CD8-positive, alpha-beta memory T cell (primary cell): ENCODE measurements at regions not wholly inside any gene's neighbourhood (a gene's known extent, or its start where the extent isn't known, plus 50 kb on each side); places are given as distances from the start of the nearest gene placed in this dataset.

Experiments used
- CTCF ChIA-PET: fragments of 350-600 bp; sonication (Branson Sonifier 250); formaldehyde crosslinking; loops from one replicate; lab custom pipeline; 2021; ENCODE audit warnings: antibody characterized with exemption; lab: Charles Lee
- POLR2A ChIA-PET: fragments of 350-600 bp; sonication (Branson Sonifier 250); formaldehyde crosslinking; loops from one replicate; lab custom pipeline; 2021; ENCODE audit warnings: antibody characterized with exemption; lab: Charles Lee
- DNase-seq, 5 donors: peaks; one replicate each; pipeline versions ENCODE4 v3.0.0 to v3.0.0-alpha.2; 2020 to 2022; ENCODE audit warnings: mixed read lengths in 1 of 5
- H3K27ac ChIP-seq: one replicate; pipeline ENCODE4 v1.7.0; 2013; ENCODE audit warnings: low read depth, mild to moderate bottlenecking, low read length, moderate library complexity
- H3K27me3 ChIP-seq: 2 replicates; pipeline ENCODE4 v1.7.0; 2013; ENCODE audit warnings: low read length, mild to moderate bottlenecking; ENCODE audit not compliant: insufficient read depth, poor library complexity, severe bottlenecking
- H3K36me3 ChIP-seq: 2 replicates; pipeline ENCODE4 v1.7.0; 2013; ENCODE audit warnings: mild to moderate bottlenecking, low read length, moderate library complexity; ENCODE audit not compliant: insufficient read depth
- H3K4me1 ChIP-seq: 2 replicates; pipeline ENCODE4 v1.7.0; 2013; ENCODE audit warnings: mild to moderate bottlenecking, low read length, moderate library complexity; ENCODE audit not compliant: insufficient read depth
- H3K4me3 ChIP-seq: 2 replicates; pipeline ENCODE4 v1.7.0; 2013; ENCODE audit warnings: mild to moderate bottlenecking, low read length
- H3K9me3 ChIP-seq: 2 replicates; pipeline ENCODE4 v1.7.0; 2013; ENCODE audit warnings: mild to moderate bottlenecking, low read length
- H3K27ac Mint-ChIP-seq, 8 donors: one replicate each; pipeline ENCODE4 v1.8.0; 2020 to 2021; ENCODE audit warnings: mixed read lengths in 8 of 8, mild to moderate bottlenecking in 6 of 8, inconsistent platforms in 3 of 8, moderate library complexity in 3 of 8
- H3K27me3 Mint-ChIP-seq, 2 donors: one replicate each; pipeline ENCODE4 v1.8.0; 2020 to 2021; ENCODE audit warnings: mixed read lengths in 2 of 2, mild to moderate bottlenecking in 1 of 2, moderate library complexity in 1 of 2
- H3K36me3 Mint-ChIP-seq, 3 donors: one replicate each; pipeline ENCODE4 v1.8.0; 2020 to 2021; ENCODE audit warnings: mixed read lengths in 3 of 3, inconsistent platforms in 1 of 3, mild to moderate bottlenecking in 1 of 3
- H3K4me1 Mint-ChIP-seq, 3 donors: one replicate each; pipeline ENCODE4 v1.8.0; 2020 to 2021; ENCODE audit warnings: mixed read lengths in 3 of 3, inconsistent platforms in 1 of 3, mild to moderate bottlenecking in 1 of 3
- H3K4me3 Mint-ChIP-seq, 7 donors: one replicate each; pipeline ENCODE4 v1.8.0; 2020 to 2021; ENCODE audit warnings: mixed read lengths in 7 of 7, mild to moderate bottlenecking in 6 of 7, moderate library complexity in 4 of 7, inconsistent platforms in 2 of 7
- H3K9me3 Mint-ChIP-seq, 5 donors: one replicate each; pipeline ENCODE4 v1.8.0; 2020 to 2022; ENCODE audit warnings: mixed read lengths in 5 of 5, mild to moderate bottlenecking in 3 of 5, moderate library complexity in 2 of 5, inconsistent platforms in 1 of 5

DNA sequence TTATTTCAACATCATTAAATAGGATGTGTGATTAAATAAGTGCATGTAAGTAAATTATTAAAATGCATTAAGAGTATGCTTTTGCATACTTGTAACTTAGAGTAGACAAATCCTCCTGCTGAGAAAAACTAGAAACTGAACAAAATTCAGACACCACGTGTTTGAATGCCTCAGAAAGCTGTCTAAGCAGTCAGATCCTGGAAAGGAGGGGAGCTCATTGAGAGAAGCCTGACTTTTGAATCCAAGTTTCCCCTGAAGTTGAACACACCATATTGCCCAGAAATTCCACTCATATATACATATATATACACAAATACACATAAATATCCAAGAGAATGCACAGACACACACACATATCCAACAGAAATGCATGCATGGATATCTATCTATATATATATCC, 190.0 kb upstream of the BMP2 start:
- Histone ChIP-seq H3K4me3 (no peak overlapping the region), H3K36me3 (no peaks in the 10 kb centered on the region), H3K27ac (no peak overlapping the region), H3K4me1 (no peaks in the 10 kb centered on the region), H3K27me3 (no peaks in the 10 kb centered on the region), H3K9me3 (no peaks in the 10 kb centered on the region)
- H3K9me3 Mint-ChIP-seq, result peaks cover 2 to 19% (median 10%) of the 10 kb centered on the region in 5 donors
- no peaks in the 10 kb centered on the region for H3K27me3 Mint-ChIP-seq
- no peaks in the 10 kb centered on the region for H3K36me3 Mint-ChIP-seq
- H3K4me3 Mint-ChIP-seq, result no peak overlapping the region
- H3K4me1 Mint-ChIP-seq, result no peaks in the 10 kb centered on the region
- ChIA-PET POLR2A (no interaction called here), CTCF (no interaction called here)
- H3K27ac Mint-ChIP-seq, result no peak overlapping the region
- DNase-seq, result no peak

DNA sequence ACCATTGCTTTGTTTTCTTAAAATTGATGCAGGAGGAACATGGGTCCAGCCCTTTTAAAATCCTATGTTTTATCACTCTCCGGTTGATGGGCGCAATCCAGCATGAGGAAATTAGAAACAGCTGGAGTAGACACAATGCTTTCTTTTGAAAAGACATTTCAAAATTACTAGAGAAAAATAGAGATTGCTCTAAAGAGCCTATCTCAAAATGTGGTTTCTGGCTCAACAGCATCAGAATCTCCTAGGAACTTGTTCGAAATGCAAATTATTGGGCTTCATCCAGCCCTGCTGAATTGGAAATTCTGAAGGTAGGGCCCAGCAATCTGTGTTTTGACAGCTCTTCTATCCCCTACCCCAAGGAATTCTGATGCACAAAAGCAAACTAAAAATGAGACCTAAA, 190.8 kb upstream of the BMP2 start:
- ChIA-PET POLR2A (no interaction called here), CTCF (no interaction called here)
- Histone ChIP-seq H3K4me1 (no peaks in the 10 kb centered on the region), H3K4me3 (no peak overlapping the region), H3K27me3 (no peaks in the 10 kb centered on the region), H3K27ac (no peak overlapping the region), H3K9me3 (no peaks in the 10 kb centered on the region), H3K36me3 (no peaks in the 10 kb centered on the region)
- Mint-ChIP-seq H3K9me3 (peaks cover 0 to 14% (median 10%) of the 10 kb centered on the region in 5 donors), H3K4me3 (no peak overlapping the region), H3K27ac (no peak overlapping the region), H3K4me1 (no peaks in the 10 kb centered on the region), H3K36me3 (no peaks in the 10 kb centered on the region), H3K27me3 (no peaks in the 10 kb centered on the region)
- no peak for DNase-seq

DNA sequence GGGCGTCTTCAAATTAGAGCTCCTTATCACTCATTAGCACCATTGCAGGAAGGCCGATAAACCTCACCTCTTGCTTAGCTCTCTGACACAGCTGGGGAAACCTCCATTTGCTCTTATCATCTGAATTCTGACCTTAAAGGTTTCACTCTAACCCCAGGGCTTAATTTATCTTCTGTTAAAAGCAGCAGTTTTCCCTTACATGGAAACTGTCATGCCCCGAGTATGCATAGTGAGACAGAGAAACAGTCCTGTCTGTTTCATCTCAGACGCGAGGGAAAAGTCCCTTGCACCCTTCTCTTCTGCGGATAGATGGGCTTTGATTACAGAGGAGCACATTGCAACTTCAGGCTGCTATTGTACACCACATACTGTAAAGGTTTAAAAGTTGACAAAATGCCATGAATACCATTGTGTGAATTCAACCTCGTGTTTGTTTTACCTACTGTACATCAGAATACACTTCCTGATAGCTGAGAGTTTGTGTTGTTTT, 191.5 kb upstream of the BMP2 start:
- no peaks in the 10 kb centered on the region for H3K27me3 ChIP-seq
- Mint-ChIP-seq H3K9me3 (peaks cover 0 to 11% (median 9%) of the 10 kb centered on the region in 5 donors), H3K36me3 (no peaks in the 10 kb centered on the region), H3K4me1 (no peaks in the 10 kb centered on the region), H3K27ac (no peak overlapping the region), H3K4me3 (no peak overlapping the region), H3K27me3 (no peaks in the 10 kb centered on the region)
- no peaks in the 10 kb centered on the region for H3K9me3 ChIP-seq
- no peak for DNase-seq
- no peaks in the 10 kb centered on the region for H3K4me1 ChIP-seq
- no peak overlapping the region for H3K27ac ChIP-seq
- POLR2A ChIA-PET, result no interaction called here
- CTCF ChIA-PET, result no interaction called here
- H3K36me3 ChIP-seq, result no peaks in the 10 kb centered on the region
- no peak overlapping the region for H3K4me3 ChIP-seq

DNA sequence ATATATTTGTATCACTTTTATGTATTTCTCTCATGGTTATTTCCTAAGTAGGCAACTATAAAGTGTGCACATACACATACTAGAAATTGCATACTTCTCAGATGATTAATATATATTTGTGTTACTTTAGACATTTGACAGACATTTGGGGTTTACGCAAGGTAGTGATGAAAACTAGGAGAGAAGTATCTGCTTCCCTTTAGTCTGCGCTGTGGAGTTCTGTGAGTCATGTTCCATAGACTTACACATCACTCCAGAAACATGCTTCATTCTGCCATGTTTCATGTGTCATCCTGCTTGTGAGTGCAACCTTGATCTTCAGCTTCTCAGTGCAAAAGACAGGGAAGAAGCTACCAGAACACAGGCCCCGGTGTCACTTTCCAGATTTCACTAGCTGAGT, 200.7 kb upstream of the BMP2 start:
- Histone ChIP-seq H3K27me3 (no peaks in the 10 kb centered on the region), H3K4me1 (no peaks in the 10 kb centered on the region), H3K4me3 (no peak overlapping the region), H3K27ac (no peak overlapping the region), H3K36me3 (no peaks in the 10 kb centered on the region), H3K9me3 (no peaks in the 10 kb centered on the region)
- peaks cover 0 to 26% (median 6%) of the 10 kb centered on the region in 5 donors for H3K9me3 Mint-ChIP-seq
- H3K36me3 Mint-ChIP-seq, result peaks cover 0 to 1% (median 0%) of the 10 kb centered on the region in 3 donors
- no peak for DNase-seq
- POLR2A ChIA-PET, result no interaction called here
- H3K4me1 Mint-ChIP-seq, result no peaks in the 10 kb centered on the region
- no peaks in the 10 kb centered on the region for H3K27me3 Mint-ChIP-seq
- H3K27ac Mint-ChIP-seq, result no peak overlapping the region
- H3K4me3 Mint-ChIP-seq, result no peak overlapping the region
- CTCF ChIA-PET, result no interaction called here

DNA sequence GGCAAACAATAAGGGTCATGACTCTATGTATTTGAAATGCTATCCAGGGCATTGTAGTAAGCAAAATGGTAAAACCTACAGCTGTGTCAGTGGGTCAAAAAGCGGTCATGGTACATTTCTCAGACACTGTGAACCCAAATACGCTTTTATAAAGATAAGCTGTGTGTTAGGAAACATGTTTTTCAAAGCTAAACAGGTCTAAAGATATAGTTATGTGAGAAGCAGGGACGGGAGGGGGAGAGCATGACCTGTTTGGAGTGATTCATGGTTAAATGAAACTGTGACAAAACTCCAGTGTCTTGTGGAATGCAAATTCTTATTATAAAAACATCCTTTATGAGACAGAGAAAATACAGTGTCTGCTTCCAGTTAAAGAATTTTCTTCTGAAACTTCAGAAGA, 205.4 kb upstream of the BMP2 start:
- H3K36me3 ChIP-seq, result no peaks in the 10 kb centered on the region
- Mint-ChIP-seq H3K4me3 (no peak overlapping the region), H3K27me3 (no peaks in the 10 kb centered on the region), H3K36me3 (no peaks in the 10 kb centered on the region), H3K4me1 (no peaks in the 10 kb centered on the region), H3K27ac (no peak overlapping the region), H3K9me3 (peaks cover 0 to 15% (median under 1%) of the 10 kb centered on the region in 5 donors)
- no peaks in the 10 kb centered on the region for H3K9me3 ChIP-seq
- H3K27ac ChIP-seq, result no peak overlapping the region
- H3K4me3 ChIP-seq, result no peak overlapping the region
- CTCF ChIA-PET, result no interaction called here
- POLR2A ChIA-PET, result no interaction called here
- no peaks in the 10 kb centered on the region for H3K27me3 ChIP-seq
- no peaks in the 10 kb centered on the region for H3K4me1 ChIP-seq
- DNase-seq, result no peak

DNA sequence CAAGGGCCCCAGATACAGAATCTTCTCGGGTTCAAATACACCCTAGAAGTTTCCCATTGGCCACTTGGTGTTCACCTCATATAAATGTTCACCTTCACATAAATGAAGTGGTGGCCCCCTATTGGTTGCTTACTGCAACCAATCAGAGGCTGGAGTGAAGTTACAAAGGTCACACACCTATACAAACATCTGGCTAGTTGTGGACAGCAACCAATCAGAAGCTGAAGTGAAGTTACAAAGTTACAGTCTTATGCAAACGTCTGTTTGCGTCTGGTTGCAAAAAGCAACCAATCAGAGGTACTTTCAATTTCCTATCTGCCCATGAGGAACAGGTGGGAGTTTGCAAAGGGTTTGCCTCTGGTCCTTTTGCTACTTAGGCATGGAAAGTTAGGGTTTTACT, 206.5 kb upstream of the BMP2 start:
- no peak overlapping the region for H3K27ac ChIP-seq
- H3K27me3 ChIP-seq, result no peaks in the 10 kb centered on the region
- Mint-ChIP-seq H3K9me3 (peaks cover 0 to 14% (median 3%) of the 10 kb centered on the region in 5 donors), H3K27me3 (no peaks in the 10 kb centered on the region), H3K4me1 (no peaks in the 10 kb centered on the region), H3K4me3 (no peak overlapping the region), H3K36me3 (no peaks in the 10 kb centered on the region), H3K27ac (no peak overlapping the region)
- DNase-seq, result no peak
- no peak overlapping the region for H3K4me3 ChIP-seq
- no peaks in the 10 kb centered on the region for H3K4me1 ChIP-seq
- ChIA-PET POLR2A (no interaction called here), CTCF (no interaction called here)
- no peaks in the 10 kb centered on the region for H3K36me3 ChIP-seq
- H3K9me3 ChIP-seq, result no peaks in the 10 kb centered on the region

DNA sequence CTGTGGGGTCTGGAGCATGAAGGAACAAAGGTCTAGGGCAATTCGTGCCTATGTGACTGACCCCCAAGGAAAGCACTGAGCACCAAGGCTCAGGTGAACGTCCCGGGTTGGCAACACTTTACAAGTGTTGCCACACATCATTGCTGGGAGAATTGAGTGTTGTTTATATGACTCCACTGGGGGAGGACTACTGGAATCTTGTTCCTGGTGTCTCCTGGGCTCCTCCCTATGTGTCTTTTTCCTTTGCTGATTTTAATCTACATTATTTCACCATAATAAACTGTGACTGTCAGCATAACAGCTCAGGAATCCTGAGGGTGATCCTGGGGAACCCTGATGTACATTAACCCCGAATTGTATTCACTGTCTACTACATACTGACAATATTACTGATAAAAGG, 207.7 kb upstream of the BMP2 start:
- CTCF ChIA-PET, result no interaction called here

DNA sequence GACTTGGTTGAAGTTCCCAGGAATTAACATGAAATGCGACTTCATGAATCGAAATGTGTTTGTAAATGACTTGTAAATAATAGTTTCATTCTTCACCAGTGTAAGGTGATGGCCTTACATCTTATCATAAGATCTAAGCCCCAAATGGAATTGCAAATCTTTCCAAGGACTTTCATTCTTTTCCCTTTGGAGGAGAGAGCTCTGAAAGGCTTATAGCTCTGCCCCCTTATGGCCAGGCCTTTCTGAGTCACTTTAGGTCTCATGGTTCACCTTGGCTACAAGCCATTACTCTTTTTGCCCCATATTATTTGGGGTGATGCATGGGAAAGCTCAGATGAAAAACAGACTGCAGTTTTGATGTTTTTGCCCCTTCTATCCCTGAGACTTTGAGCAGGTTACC, 209.1 kb upstream of the BMP2 start:
- H3K9me3 ChIP-seq, result no peaks in the 10 kb centered on the region
- no peak for DNase-seq
- ChIA-PET CTCF (no interaction called here), POLR2A (no interaction called here)
- H3K36me3 ChIP-seq, result no peaks in the 10 kb centered on the region
- H3K4me1 Mint-ChIP-seq, result no peaks in the 10 kb centered on the region
- H3K4me3 Mint-ChIP-seq, result no peak overlapping the region
- H3K4me3 ChIP-seq, result no peak overlapping the region
- H3K27ac Mint-ChIP-seq, result no peak overlapping the region
- H3K27me3 Mint-ChIP-seq, result no peaks in the 10 kb centered on the region
- H3K27me3 ChIP-seq, result no peaks in the 10 kb centered on the region
- no peak overlapping the region for H3K27ac ChIP-seq
- H3K4me1 ChIP-seq, result no peaks in the 10 kb centered on the region
- H3K9me3 Mint-ChIP-seq, result peaks cover 0 to 14% (median 6%) of the 10 kb centered on the region in 5 donors
- H3K36me3 Mint-ChIP-seq, result no peaks in the 10 kb centered on the region

More for the DNA sequence above, 207.7 kb upstream of the BMP2 start:
- no peaks in the 10 kb centered on the region for H3K36me3 Mint-ChIP-seq
- no peaks in the 10 kb centered on the region for H3K4me1 Mint-ChIP-seq
- Histone ChIP-seq H3K36me3 (no peaks in the 10 kb centered on the region), H3K9me3 (no peaks in the 10 kb centered on the region), H3K4me1 (no peaks in the 10 kb centered on the region), H3K27me3 (no peaks in the 10 kb centered on the region), H3K27ac (no peak overlapping the region), H3K4me3 (no peak overlapping the region)
- no peaks in the 10 kb centered on the region for H3K27me3 Mint-ChIP-seq
- H3K4me3 Mint-ChIP-seq, result no peak overlapping the region
- POLR2A ChIA-PET, result no interaction called here
- no peak for DNase-seq
- peaks cover 0 to 11% (median 3%) of the 10 kb centered on the region in 5 donors for H3K9me3 Mint-ChIP-seq
- no peak overlapping the region for H3K27ac Mint-ChIP-seq
